ENCODE measurements at regions not wholly inside any gene's neighbourhood (a gene's known extent, or its start where the extent isn't known, plus 50 kb on each side); places are given as distances from the start of the nearest gene placed in this dataset.
"Not testable (repeated sequence)": the region's sequence is repeated elsewhere in the genome, so short reads cannot be mapped to it uniquely, and the experiment has no call there.

GRCh38 chr12:22810036-22810435, 185.1 kb downstream of the ETNK1 start:
- no peak for DNase-seq (ENCODE audit: low read depth)

- DNase-seq (ENCODE audit: low read depth): no peak
These were observed 187.6 kb downstream of the ETNK1 start for GRCh38 chr12:22812531-22812930.

DNA sequence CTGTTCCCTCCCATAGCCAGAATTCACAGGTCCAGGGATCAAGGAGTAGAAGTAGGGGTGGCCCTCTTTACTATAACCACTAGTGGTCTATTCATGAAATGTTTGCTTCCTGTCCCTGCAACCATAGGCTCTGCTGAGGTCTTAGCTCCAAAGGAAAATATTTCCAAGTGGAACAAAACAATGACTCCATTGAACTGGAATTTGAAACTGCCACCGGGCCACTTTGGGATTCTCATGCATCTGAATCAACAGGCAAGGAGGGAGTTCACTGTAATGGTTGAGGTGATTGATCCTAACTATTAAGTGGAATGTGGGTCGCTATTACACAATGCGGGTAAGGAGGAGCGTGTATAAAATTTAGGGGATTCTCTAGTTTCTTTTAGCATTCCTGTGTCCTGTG, 197.0 kb downstream of the ETNK1 start:
- no peak for DNase-seq (ENCODE audit: low read depth)

DNA sequence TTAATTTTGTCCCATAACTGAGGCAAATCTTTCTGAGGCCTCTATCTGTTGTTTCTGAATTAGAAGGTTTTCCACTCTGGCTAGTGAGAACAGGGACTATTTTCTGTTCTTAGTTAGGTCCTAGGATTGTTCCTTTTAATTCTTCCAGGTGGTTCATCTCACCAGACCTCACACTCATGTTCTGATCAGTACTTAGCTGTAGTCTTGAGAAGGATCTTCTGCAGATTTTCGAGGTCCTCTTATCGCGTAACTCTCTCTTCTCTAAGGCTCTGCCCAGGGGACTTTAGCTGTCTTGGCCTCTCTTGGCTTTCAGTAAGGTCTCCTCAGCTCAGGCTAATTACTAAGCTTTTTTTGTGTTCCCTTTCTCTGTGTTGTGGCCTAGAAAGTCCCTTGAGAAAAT, 201.1 kb downstream of the ETNK1 start:
- no peak for DNase-seq (ENCODE audit: low read depth)

DNA sequence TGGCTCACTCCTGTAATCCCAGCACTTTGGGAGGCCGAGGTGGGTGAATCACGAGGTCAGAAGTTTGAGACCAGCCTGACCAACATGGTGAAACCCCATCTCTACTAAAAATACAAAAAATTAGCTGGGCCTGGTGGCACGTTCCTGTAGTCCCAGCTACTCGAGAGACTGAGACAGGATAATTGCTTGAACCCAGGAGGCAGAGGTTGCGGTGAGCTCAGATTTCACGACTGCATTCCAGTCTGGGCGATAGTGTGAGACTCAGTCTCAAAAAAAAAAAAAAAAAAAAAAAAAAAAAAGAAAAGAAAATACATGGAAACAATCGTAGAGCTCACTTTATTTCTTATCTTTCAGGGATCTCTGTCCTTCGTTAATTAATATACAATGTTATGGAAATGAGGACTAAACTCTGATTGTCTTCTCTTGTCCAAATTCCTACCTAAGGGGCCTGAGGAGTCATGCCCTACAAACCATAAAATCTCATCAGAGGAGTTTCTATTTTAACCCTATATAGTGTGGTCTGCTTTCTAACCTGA, 201.5 kb downstream of the ETNK1 start:
- not testable (repeated sequence) for DNase-seq (ENCODE audit: low read depth)

DNA sequence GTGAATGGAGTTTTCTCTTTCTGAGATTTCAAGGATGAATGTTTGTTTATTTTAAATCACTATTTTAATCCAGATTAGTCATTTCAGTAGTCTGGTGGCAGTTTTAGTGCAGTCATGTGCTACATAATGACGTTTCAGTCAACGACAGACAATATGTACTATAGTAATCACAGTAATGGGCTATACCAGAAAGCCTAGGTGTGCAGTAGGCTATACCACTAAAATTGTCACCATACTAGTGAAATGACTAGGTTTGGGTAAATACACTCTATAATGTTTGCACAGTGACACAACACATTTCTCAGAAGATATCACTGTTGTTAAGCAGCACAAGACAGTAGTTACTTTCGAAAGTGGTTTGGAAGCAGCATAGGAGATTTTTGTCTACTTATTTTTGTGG, 203.1 kb downstream of the ETNK1 start:
- DNase-seq (ENCODE audit: low read depth): no peak

- DNase-seq (ENCODE audit: low read depth): no peak
These were observed 210.5 kb downstream of the ETNK1 start for GRCh38 chr12:22835431-22835830.

DNA sequence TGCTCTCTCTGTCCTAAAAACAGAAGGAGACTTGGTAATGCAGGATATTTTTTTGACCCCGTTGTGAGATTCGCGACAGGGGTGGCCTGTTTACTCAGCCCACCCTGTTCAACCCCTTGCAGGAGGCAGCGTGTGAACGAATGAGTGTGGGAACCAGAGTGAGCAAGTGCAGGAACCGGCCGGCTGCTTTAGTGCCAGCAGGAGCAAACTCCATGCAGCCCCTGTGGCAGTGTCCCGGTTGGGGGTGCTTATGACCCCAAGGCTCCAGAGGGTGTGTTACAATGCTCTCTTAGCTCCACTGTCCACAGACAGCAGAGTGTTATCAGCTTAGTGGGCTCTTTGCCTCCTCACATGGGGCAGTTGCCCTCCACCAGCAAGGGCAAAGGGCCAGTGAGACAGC, 225.2 kb downstream of the ETNK1 start:
- DNase-seq (ENCODE audit: low read depth): no peak

DNA sequence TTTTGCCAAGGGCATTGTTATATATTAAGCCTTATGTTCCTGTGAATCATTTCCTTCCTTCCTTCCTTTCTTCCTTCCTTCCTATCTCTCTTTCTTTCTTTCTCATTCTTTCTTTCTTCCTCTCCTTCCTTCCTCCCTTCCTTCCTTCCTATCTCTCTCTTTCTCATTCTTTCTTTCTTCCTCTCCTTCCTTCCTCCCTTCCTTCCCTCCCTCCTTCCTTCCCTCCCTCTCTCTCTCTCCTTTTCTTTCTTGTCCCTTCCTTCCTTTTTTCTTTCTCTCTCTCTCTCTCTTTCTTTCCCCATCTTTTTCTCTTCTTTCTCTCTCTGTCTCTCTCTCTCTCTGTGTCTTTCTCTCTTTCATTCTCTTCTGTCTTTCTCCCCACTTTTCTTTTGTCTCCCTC, 226.6 kb downstream of the ETNK1 start:
- no peak for DNase-seq (ENCODE audit: low read depth)

DNA sequence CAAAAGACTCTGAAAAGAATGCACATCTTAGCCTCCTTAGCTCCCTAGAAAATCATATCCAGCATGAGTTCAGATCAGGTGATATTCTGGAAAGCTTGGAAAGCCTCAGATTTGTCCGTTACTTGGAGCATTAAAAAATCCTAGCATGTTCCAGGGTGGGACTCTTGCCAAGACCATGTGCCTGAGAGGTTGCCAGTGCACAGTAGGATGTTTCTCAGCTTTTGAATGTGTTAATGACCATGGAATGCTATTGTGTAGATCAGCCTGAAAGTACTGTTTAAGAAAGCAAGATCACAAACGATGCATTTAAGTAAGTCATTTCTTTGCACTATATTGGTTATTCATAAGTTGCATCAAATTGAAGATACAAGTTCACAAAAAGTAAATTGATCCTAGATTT, 230.5 kb downstream of the ETNK1 start:
- no peak for DNase-seq (ENCODE audit: low read depth)

GRCh38 chr12:22856178-22856577, 231.2 kb downstream of the ETNK1 start:
- DNase-seq (ENCODE audit: low read depth): no peak

- DNase-seq (ENCODE audit: low read depth): no peak
These were observed 234.0 kb downstream of the ETNK1 start for GRCh38 chr12:22858849-22859570.

DNA sequence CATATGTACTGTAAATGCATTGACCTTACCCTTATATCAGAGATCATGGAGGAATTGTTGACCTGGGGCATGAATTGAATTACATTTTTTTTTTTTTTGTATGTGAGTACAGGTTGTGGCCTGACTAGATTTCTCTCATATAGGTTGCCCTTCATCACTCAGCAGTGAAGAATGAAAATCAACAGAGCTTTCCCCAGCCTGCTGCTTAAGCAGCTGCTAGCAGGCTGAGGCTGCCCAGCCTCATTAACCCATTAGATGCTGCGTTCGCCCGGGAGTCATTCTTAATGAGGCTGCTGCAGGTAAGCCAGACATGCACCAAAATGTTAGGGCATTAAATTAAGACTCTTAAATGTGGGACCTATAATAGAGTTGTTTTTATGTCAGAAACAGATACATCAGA, 236.0 kb downstream of the ETNK1 start:
- DNase-seq (ENCODE audit: low read depth): no peak

- DNase-seq (ENCODE audit: low read depth): no peak
These were observed 240.9 kb downstream of the ETNK1 start for GRCh38 chr12:22865822-22866221.

- no peak for DNase-seq (ENCODE audit: low read depth)
These were observed 241.4 kb downstream of the ETNK1 start for GRCh38 chr12:22866406-22866805.

GRCh38 chr12:22874151-22874550, 249.2 kb downstream of the ETNK1 start:
- no peak for DNase-seq (ENCODE audit: low read depth)

- DNase-seq (ENCODE audit: low read depth): no peak
These were observed 251.3 kb downstream of the ETNK1 start for GRCh38 chr12:22876262-22876661.

DNA sequence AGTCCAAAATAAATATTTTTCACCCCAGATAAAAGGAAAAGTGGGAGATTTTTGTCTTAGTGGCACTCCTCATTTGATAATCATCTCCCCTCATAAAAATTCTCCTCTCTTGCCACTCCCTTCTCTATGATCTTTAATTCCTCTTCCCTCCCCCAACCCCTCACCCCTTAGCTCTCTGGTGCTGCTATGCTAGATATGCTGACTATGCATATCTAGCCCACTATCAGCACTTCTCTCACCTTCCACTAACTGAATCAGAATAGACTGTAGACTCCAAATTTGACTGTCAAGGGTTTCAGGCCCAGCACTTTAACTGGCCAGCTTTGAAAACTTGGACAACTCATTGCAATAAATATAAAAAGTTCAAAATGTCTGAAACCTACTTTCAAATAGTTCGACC, 254.2 kb downstream of the ETNK1 start:
- DNase-seq (ENCODE audit: low read depth): no peak

DNA sequence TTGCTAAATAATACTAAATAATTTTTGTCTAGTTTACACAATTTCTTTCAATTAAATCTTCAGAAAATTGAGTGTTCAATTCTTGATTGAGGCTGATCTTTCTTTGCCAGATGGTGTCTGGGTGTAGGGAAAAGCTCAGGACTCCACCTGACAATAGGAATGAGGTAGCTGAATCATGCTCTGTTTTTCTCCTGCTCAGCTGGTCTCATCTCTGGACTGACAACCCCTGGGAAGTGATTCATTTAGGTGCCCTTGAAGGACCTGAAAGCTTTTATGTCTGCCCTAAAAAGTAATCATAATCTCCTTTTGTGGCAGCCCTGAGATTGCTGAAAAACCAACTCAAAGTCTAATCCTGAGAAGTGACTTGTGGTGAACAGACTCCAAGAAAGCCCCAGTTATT, 255.4 kb downstream of the ETNK1 start:
- no peak for DNase-seq (ENCODE audit: low read depth)

GRCh38 chr12:22880807-22881206, 255.8 kb downstream of the ETNK1 start:
- no peak for DNase-seq (ENCODE audit: low read depth)

DNA sequence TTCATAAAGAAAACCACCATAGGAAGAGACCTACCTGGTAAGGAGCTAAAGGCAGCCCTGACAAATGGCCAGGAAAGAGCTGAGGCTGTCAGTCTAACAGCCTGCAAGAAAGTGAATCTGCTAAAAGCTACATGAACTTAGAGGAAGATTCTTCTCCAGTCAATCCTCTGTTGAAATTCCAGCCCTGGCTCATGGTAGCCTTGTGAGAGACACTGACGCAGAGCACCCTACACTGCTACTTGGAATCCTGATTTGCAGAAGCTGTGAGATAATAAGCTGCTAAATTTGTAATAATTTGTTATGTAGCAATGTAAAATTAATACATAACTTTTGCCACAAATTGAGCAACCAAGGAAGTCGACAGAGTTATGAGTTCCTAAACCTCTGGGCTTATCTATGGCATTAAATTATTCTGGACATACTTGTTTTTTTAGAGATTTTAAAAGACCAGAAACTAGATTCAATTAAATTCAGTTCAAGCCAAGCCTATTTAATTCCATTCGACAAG, 257.0 kb downstream of the ETNK1 start:
- DNase-seq (ENCODE audit: low read depth): no peak

GRCh38 chr12:22882559-22882958, 257.6 kb downstream of the ETNK1 start:
- no peak for DNase-seq (ENCODE audit: low read depth)

- DNase-seq (ENCODE audit: low read depth): no peak
These were observed 268.9 kb downstream of the ETNK1 start for GRCh38 chr12:22893878-22894277.

DNA sequence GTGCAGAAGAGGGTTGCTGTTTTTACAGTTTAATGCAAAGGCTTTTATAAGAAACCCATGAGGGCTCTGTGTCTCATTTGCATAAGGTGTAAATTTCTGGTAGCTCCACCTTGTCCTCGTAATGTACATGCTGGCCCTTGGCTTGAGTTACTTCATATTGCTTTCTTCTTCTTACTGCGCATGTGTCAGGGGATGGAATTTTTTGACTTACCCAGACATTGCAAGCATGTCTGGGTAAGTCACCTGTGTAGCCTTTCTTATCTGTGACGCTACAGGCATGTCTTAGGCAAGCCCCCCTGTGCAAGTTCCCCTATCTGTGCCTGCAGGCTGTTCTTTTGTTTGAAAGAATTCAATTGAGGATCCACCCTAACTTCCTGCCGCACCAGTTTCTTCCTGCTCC, 274.2 kb downstream of the ETNK1 start:
- no peak for DNase-seq (ENCODE audit: low read depth)
